ENCODE measurements at regions not wholly inside any gene's neighbourhood (a gene's known extent, or its start where the extent isn't known, plus 50 kb on each side); places are given as distances from the start of the nearest gene placed in this dataset.

DNA sequence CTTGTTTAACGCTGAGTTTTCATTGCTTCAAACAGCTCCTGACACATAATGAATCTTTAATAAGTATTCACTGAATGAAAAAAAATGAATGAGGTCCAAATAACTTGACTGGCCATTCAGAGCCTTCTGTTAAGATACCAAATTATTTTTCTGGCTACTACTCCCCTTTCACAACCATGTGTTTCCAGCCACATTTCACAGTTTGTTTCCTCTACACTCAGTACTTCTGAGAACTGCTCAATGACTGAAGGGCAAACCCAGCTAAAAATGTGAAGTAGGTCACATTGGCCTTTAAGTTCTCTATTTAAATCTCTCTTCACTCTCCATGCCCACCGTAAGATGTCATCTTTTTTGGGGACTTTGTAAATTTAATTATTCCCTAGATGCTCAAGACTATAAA, 78.4 kb upstream of the KRR1 start:
- no peak for TF ChIP-seq POLR2A (IDR thresholded peaks at IDR 0.05; ENCODE audit: low read length)
- no peak for TF ChIP-seq GATA1 (IDR thresholded peaks at IDR 0.05; ENCODE audit: low read depth, low read length)
